ENCODE measurements at regions not wholly inside any gene's neighbourhood (a gene's known extent, or its start where the extent isn't known, plus 50 kb on each side); places are given as distances from the start of the nearest gene placed in this dataset.

- POLR2A ChIA-PET = no interaction called here
- CTCF ChIA-PET = interaction anchor here (0.5 to 2.7 kb wide), 4 partner anchors 13 to 140 kb away, joined by 3 to 15 read pairs (median 4); no protein-coding TSS in a partner anchor
Observed at GRCh38 chr3:34011171-34012101, 213.0 kb downstream of the PDCD6IP start.

More at GRCh38 chr3:34011171-34012101, 213.0 kb downstream of the PDCD6IP start:
- H3K4me1 Mint-ChIP-seq = peaks cover 18% of the 10 kb centered on the region
- H3K4me3 Mint-ChIP-seq = no peak overlapping the region
- H3K9me3 Mint-ChIP-seq = no peaks in the 10 kb centered on the region
- H3K36me3 Mint-ChIP-seq = no peaks in the 10 kb centered on the region
- ATAC-seq = no peak
- TF ChIP-seq USF2 (CRISPR knock-in tag; IDR thresholded peaks at IDR 0.05) (no peak), ZNF281 (CRISPR knock-in tag; IDR thresholded peaks at IDR 0.05) (no peak), NR2C2 (CRISPR knock-in tag; IDR thresholded peaks at IDR 0.05) (no peak), ZNF138 (CRISPR knock-in tag; conservative IDR thresholded peaks at IDR 0.05) (no peak), STAT6 (CRISPR knock-in tag; conservative IDR thresholded peaks at IDR 0.05; ENCODE audit: low read depth) (no peak), CREM (CRISPR knock-in tag; IDR thresholded peaks at IDR 0.05) (no peak), ATF6 (CRISPR knock-in tag; IDR thresholded peaks at IDR 0.05) (no peak), ZNF263 (CRISPR knock-in tag; IDR thresholded peaks at IDR 0.05; ENCODE audit: low read depth) (no peak), HMGA2 (CRISPR knock-in tag; IDR thresholded peaks at IDR 0.05) (no peak), E2F4 (CRISPR knock-in tag; IDR thresholded peaks at IDR 0.05; ENCODE audit: borderline replicate concordance, low read depth) (no peak)
- H3K27me3 Mint-ChIP-seq (ENCODE audit: low read depth) = no peaks in the 10 kb centered on the region
- no peak for DNase-seq (ENCODE audit: low spot score)
- no peak overlapping the region for H3K27ac Mint-ChIP-seq

All from WTC11 (cell line).